ENCODE measurements at regions not wholly inside any gene's neighbourhood (a gene's known extent, or its start where the extent isn't known, plus 50 kb on each side); places are given as distances from the start of the nearest gene placed in this dataset.
A peak's percentile ranks its signal among the peaks of the same experiment; 100 is the strongest.
"Not testable (repeated sequence)": the region's sequence is repeated elsewhere in the genome, so short reads cannot be mapped to it uniquely, and the experiment has no call there.

- H3K9me3 ChIP-seq, result no peaks in the 10 kb centered on the region
These were observed 397.5 kb downstream of the DTWD2 start for GRCh38 chr5:118590806-118591205.

GRCh38 chr5:118580949-118581348 lies 407.4 kb downstream of the DTWD2 start:
- ATAC-seq (ENCODE audit: insufficient number of reproducible peaks, low FRiP score, low read depth) (no peak), DNase-seq (ENCODE audit: low spot score) (no peak)
- no peak overlapping the region for H3K4me3 ChIP-seq
- peaks cover 13 to 43% of the 10 kb centered on the region in 2 donors for H3K4me1 ChIP-seq (ENCODE audit: control insufficient read depth in 1 of 2, low read depth in 2 of 2)
- no peaks in the 10 kb centered on the region for H3K9me3 ChIP-seq
- no peaks in the 10 kb centered on the region for H3K36me3 ChIP-seq
- no peak overlapping the region for H3K27ac ChIP-seq
- no peaks in the 10 kb centered on the region for H3K27me3 ChIP-seq (replicated peaks; ENCODE audit: insufficient read depth)
- no peak for TF ChIP-seq CTCF (IDR thresholded peaks at IDR 0.05)

More at GRCh38 chr5:118590806-118591205, 397.5 kb downstream of the DTWD2 start:
- ATAC-seq (ENCODE audit: insufficient number of reproducible peaks, low FRiP score, low read depth), result no peak
- DNase-seq (ENCODE audit: low spot score), result no peak
- no peak for TF ChIP-seq CTCF (IDR thresholded peaks at IDR 0.05)
- no peaks in the 10 kb centered on the region for H3K4me1 ChIP-seq (ENCODE audit: control insufficient read depth in 1 of 2, low read depth in 2 of 2)
- no peaks in the 10 kb centered on the region for H3K36me3 ChIP-seq
- no peaks in the 10 kb centered on the region for H3K27me3 ChIP-seq (replicated peaks; ENCODE audit: insufficient read depth)
- no peak overlapping the region for H3K4me3 ChIP-seq
- H3K27ac ChIP-seq, result no peak overlapping the region

- no peak for DNase-seq (ENCODE audit: low spot score)
- Histone ChIP-seq H3K4me3 (no peak overlapping the region), H3K36me3 (no peaks in the 10 kb centered on the region), H3K9me3 (no peaks in the 10 kb centered on the region), H3K4me1 (ENCODE audit: control insufficient read depth in 1 of 2, low read depth in 2 of 2) (peaks cover 13 to 43% of the 10 kb centered on the region in 2 donors), H3K27ac (peak overlapping the region; percentile 68 to 76), H3K27me3 (replicated peaks; ENCODE audit: insufficient read depth) (no peaks in the 10 kb centered on the region)
- ATAC-seq (ENCODE audit: insufficient number of reproducible peaks, low FRiP score, low read depth), result peak; percentile 29
- TF ChIP-seq CTCF (IDR thresholded peaks at IDR 0.05), result no peak
These were observed 410.3 kb downstream of the DTWD2 start for GRCh38 chr5:118578093-118578492.

- no peaks in the 10 kb centered on the region for H3K36me3 ChIP-seq
- H3K27me3 ChIP-seq (replicated peaks; ENCODE audit: insufficient read depth), result no peaks in the 10 kb centered on the region
- H3K4me3 ChIP-seq, result no peak overlapping the region
- DNase-seq (ENCODE audit: low spot score) (no peak), ATAC-seq (ENCODE audit: insufficient number of reproducible peaks, low FRiP score, low read depth) (no peak)
- peak overlapping the region; percentile 68 to 76 for H3K27ac ChIP-seq
- H3K4me1 ChIP-seq (ENCODE audit: control insufficient read depth in 1 of 2, low read depth in 2 of 2), result peaks cover 13 to 43% of the 10 kb centered on the region in 2 donors
- no peaks in the 10 kb centered on the region for H3K9me3 ChIP-seq
- no peak for TF ChIP-seq CTCF (IDR thresholded peaks at IDR 0.05)
These were observed 410.7 kb downstream of the DTWD2 start for GRCh38 chr5:118577621-118578020.

GRCh38 chr5:118570276-118570675 lies 418.1 kb downstream of the DTWD2 start:
- not testable (repeated sequence) for H3K27me3 ChIP-seq (replicated peaks; ENCODE audit: insufficient read depth); H3K36me3 ChIP-seq; ATAC-seq (ENCODE audit: insufficient number of reproducible peaks, low FRiP score, low read depth); H3K4me1 ChIP-seq (ENCODE audit: control insufficient read depth in 1 of 2, low read depth in 2 of 2); H3K27ac ChIP-seq; H3K4me3 ChIP-seq; DNase-seq (ENCODE audit: low spot score); H3K9me3 ChIP-seq

GRCh38 chr5:118569596-118569995 lies 418.8 kb downstream of the DTWD2 start:
- H3K27me3 ChIP-seq (replicated peaks; ENCODE audit: insufficient read depth); H3K36me3 ChIP-seq; DNase-seq (ENCODE audit: low spot score); H3K27ac ChIP-seq; H3K4me1 ChIP-seq (ENCODE audit: control insufficient read depth in 1 of 2, low read depth in 2 of 2); ATAC-seq (ENCODE audit: insufficient number of reproducible peaks, low FRiP score, low read depth); H3K4me3 ChIP-seq; H3K9me3 ChIP-seq: not testable (repeated sequence)

All from thoracic aorta (tissue), 2 donors.